Mammary epithelial cell (primary cell): ENCODE measurements at regions not wholly inside any gene's neighbourhood (a gene's known extent, or its start where the extent isn't known, plus 50 kb on each side); places are given as distances from the start of the nearest gene placed in this dataset.

Source experiments
- EZH2 ChIP-seq: IDR thresholded peaks from 2 replicates; pipeline ENCODE4 v1.6.1; 2012; ENCODE audit warnings: low read length, inconsistent platforms, borderline replicate concordance
- TF ChIP-seq, protein P1 (sequence below), 2 donors: IDR thresholded peaks in 1 of 2; conservative IDR thresholded peaks in 1 of 2; 2 replicates each; pipeline ENCODE4 v1.5.1; 2011 to 2012; ENCODE audit warnings: inconsistent platforms in 2 of 2, low read length in 2 of 2, mild to moderate bottlenecking in 2 of 2, control low read depth in 1 of 2, low read depth in 1 of 2; ENCODE audit not compliant: insufficient read depth in 1 of 2; ENCODE audit errors: extremely low read depth in 1 of 2

GRCh38 chr18:32549248-32550110 lies 78.8 kb upstream of the GAREM1 start:
- TF ChIP-seq EZH2, result no peak
- TF ChIP-seq, protein P1, sequence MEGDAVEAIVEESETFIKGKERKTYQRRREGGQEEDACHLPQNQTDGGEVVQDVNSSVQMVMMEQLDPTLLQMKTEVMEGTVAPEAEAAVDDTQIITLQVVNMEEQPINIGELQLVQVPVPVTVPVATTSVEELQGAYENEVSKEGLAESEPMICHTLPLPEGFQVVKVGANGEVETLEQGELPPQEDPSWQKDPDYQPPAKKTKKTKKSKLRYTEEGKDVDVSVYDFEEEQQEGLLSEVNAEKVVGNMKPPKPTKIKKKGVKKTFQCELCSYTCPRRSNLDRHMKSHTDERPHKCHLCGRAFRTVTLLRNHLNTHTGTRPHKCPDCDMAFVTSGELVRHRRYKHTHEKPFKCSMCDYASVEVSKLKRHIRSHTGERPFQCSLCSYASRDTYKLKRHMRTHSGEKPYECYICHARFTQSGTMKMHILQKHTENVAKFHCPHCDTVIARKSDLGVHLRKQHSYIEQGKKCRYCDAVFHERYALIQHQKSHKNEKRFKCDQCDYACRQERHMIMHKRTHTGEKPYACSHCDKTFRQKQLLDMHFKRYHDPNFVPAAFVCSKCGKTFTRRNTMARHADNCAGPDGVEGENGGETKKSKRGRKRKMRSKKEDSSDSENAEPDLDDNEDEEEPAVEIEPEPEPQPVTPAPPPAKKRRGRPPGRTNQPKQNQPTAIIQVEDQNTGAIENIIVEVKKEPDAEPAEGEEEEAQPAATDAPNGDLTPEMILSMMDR (conservative IDR thresholded peaks at IDR 0.05 in 1 of 2, IDR thresholded peaks at IDR 0.05 in 1 of 2; ENCODE audit: extremely low read depth in 1 of 2, insufficient read depth in 1 of 2, low read depth in 1 of 2, low read length in 2 of 2), result peak; percentile 71 to 90
